ENCODE measurements at regions not wholly inside any gene's neighbourhood (a gene's known extent, or its start where the extent isn't known, plus 50 kb on each side); places are given as distances from the start of the nearest gene placed in this dataset.

GRCh38 chr10:108241166-108241565 is 1076.7 kb upstream of the SORCS1 start:
- Histone ChIP-seq H3K79me2 (ENCODE audit: insufficient read depth, low read length) (no peaks in the 10 kb centered on the region), H3K9me3 (ENCODE audit: insufficient read depth, low read depth, low read length) (0 out of 2 replicates have a peak, but pooled peaks cover 7% of the 10 kb centered on the region), H3K9ac (ENCODE audit: low read depth, low read length, poor library complexity, severe bottlenecking) (no peak overlapping the region), H3K27me3 (ENCODE audit: insufficient read depth, low read length, poor library complexity, severe bottlenecking) (no peaks in the 10 kb centered on the region), H3K9me2 (replicated peaks; ENCODE audit: low read depth, low read length) (no peaks in the 10 kb centered on the region), H2AFZ (ENCODE audit: low read length) (no peak overlapping the region), H3F3A (ENCODE audit: low read depth) (no peaks in the 10 kb centered on the region), H3K36me3 (ENCODE audit: insufficient read depth, low read length) (no peaks in the 10 kb centered on the region), H3K4me3 (ENCODE audit: low read length, poor library complexity, severe bottlenecking) (no peak overlapping the region), H3K4me1 (ENCODE audit: insufficient read depth, low read length, poor library complexity, severe bottlenecking) (no peaks in the 10 kb centered on the region), H4K20me1 (ENCODE audit: insufficient read depth, low read length, poor library complexity, severe bottlenecking) (no peaks in the 10 kb centered on the region), H3K4me2 (ENCODE audit: low read depth, low read length, poor library complexity, severe bottlenecking) (no peak overlapping the region)
- TF ChIP-seq EZH2phosphoT487 (IDR thresholded peaks at IDR 0.05; ENCODE audit: borderline replicate concordance) (no peak), CTCF (conservative IDR thresholded peaks at IDR 0.05; ENCODE audit: low read length) (no peak)

- H3K9ac ChIP-seq (ENCODE audit: low read depth, low read length, poor library complexity, severe bottlenecking), result no peak overlapping the region
- no peak for TF ChIP-seq EZH2phosphoT487 (IDR thresholded peaks at IDR 0.05; ENCODE audit: borderline replicate concordance)
- no peaks in the 10 kb centered on the region for H3K27me3 ChIP-seq (ENCODE audit: insufficient read depth, low read length, poor library complexity, severe bottlenecking)
- H4K20me1 ChIP-seq (ENCODE audit: insufficient read depth, low read length, poor library complexity, severe bottlenecking), result no peaks in the 10 kb centered on the region
- no peak overlapping the region for H3K4me2 ChIP-seq (ENCODE audit: low read depth, low read length, poor library complexity, severe bottlenecking)
- no peaks in the 10 kb centered on the region for H3K4me1 ChIP-seq (ENCODE audit: insufficient read depth, low read length, poor library complexity, severe bottlenecking)
- H3K4me3 ChIP-seq (ENCODE audit: low read length, poor library complexity, severe bottlenecking), result no peak overlapping the region
- H2AFZ ChIP-seq (ENCODE audit: low read length), result no peak overlapping the region
- no peaks in the 10 kb centered on the region for H3K36me3 ChIP-seq (ENCODE audit: insufficient read depth, low read length)
- H3K9me2 ChIP-seq (replicated peaks; ENCODE audit: low read depth, low read length), result no peaks in the 10 kb centered on the region
- no peaks in the 10 kb centered on the region for H3F3A ChIP-seq (ENCODE audit: low read depth)
- no peaks in the 10 kb centered on the region for H3K79me2 ChIP-seq (ENCODE audit: insufficient read depth, low read length)
- H3K9me3 ChIP-seq (ENCODE audit: insufficient read depth, low read depth, low read length), result 0 out of 2 replicates have a peak, but pooled peaks cover 3% of the 10 kb centered on the region
Measured at GRCh38 chr10:108238261-108238660, 1073.8 kb upstream of the SORCS1 start.

- Histone ChIP-seq H3K4me2 (ENCODE audit: low read depth, low read length, poor library complexity, severe bottlenecking) (no peak overlapping the region), H3K9ac (ENCODE audit: low read depth, low read length, poor library complexity, severe bottlenecking) (no peak overlapping the region), H3K36me3 (ENCODE audit: insufficient read depth, low read length) (no peaks in the 10 kb centered on the region), H3K9me3 (ENCODE audit: insufficient read depth, low read depth, low read length) (no peaks in the 10 kb centered on the region), H3K27me3 (ENCODE audit: insufficient read depth, low read length, poor library complexity, severe bottlenecking) (no peaks in the 10 kb centered on the region), H3K9me2 (replicated peaks; ENCODE audit: low read depth, low read length) (no peaks in the 10 kb centered on the region), H3F3A (ENCODE audit: low read depth) (no peaks in the 10 kb centered on the region), H2AFZ (ENCODE audit: low read length) (no peak overlapping the region), H4K20me1 (ENCODE audit: insufficient read depth, low read length, poor library complexity, severe bottlenecking) (no peaks in the 10 kb centered on the region), H3K4me1 (ENCODE audit: insufficient read depth, low read length, poor library complexity, severe bottlenecking) (no peaks in the 10 kb centered on the region), H3K4me3 (ENCODE audit: low read length, poor library complexity, severe bottlenecking) (no peak overlapping the region), H3K79me2 (ENCODE audit: insufficient read depth, low read length) (no peaks in the 10 kb centered on the region)
- no peak for TF ChIP-seq CTCF (conservative IDR thresholded peaks at IDR 0.05; ENCODE audit: low read length)
- no peak for TF ChIP-seq EZH2phosphoT487 (IDR thresholded peaks at IDR 0.05; ENCODE audit: borderline replicate concordance)
Measured at GRCh38 chr10:108230478-108231170, 1066.1 kb upstream of the SORCS1 start.

- H3K4me3 ChIP-seq (ENCODE audit: low read length, poor library complexity, severe bottlenecking), result no peak overlapping the region
- H3K27me3 ChIP-seq (ENCODE audit: insufficient read depth, low read length, poor library complexity, severe bottlenecking), result no peaks in the 10 kb centered on the region
- H4K20me1 ChIP-seq (ENCODE audit: insufficient read depth, low read length, poor library complexity, severe bottlenecking), result no peaks in the 10 kb centered on the region
- no peak overlapping the region for H3K9ac ChIP-seq (ENCODE audit: low read depth, low read length, poor library complexity, severe bottlenecking)
- H3K36me3 ChIP-seq (ENCODE audit: insufficient read depth, low read length), result no peaks in the 10 kb centered on the region
- no peaks in the 10 kb centered on the region for H3K9me3 ChIP-seq (ENCODE audit: insufficient read depth, low read depth, low read length)
- no peak overlapping the region for H3K4me2 ChIP-seq (ENCODE audit: low read depth, low read length, poor library complexity, severe bottlenecking)
- no peak overlapping the region for H2AFZ ChIP-seq (ENCODE audit: low read length)
- H3K4me1 ChIP-seq (ENCODE audit: insufficient read depth, low read length, poor library complexity, severe bottlenecking), result no peaks in the 10 kb centered on the region
- TF ChIP-seq CTCF (conservative IDR thresholded peaks at IDR 0.05; ENCODE audit: low read length) (no peak), EZH2phosphoT487 (IDR thresholded peaks at IDR 0.05; ENCODE audit: borderline replicate concordance) (no peak)
- no peaks in the 10 kb centered on the region for H3F3A ChIP-seq (ENCODE audit: low read depth)
- no peaks in the 10 kb centered on the region for H3K9me2 ChIP-seq (replicated peaks; ENCODE audit: low read depth, low read length)
- no peaks in the 10 kb centered on the region for H3K79me2 ChIP-seq (ENCODE audit: insufficient read depth, low read length)
Measured at GRCh38 chr10:108208732-108209131, 1044.2 kb upstream of the SORCS1 start.

Data from Loucy (cell line).